H1 (cell line): ENCODE measurements at regions not wholly inside any gene's neighbourhood (a gene's known extent, or its start where the extent isn't known, plus 50 kb on each side); places are given as distances from the start of the nearest gene placed in this dataset.
"Not testable (repeated sequence)": the region's sequence is repeated elsewhere in the genome, so short reads cannot be mapped to it uniquely, and the experiment has no call there.

Source experiments
- CTCF ChIA-PET: fragments of 300-600 bp; sonication (Branson Sonifier 250); formaldehyde crosslinking; loops from one replicate; lab custom pipeline; 2021; ENCODE audit not compliant: partially characterized antibody; lab: Charles Lee
- POLR2A ChIA-PET: fragments of 300-600 bp; sonication (Branson Sonifier 250); formaldehyde crosslinking; loops from one replicate; lab custom pipeline; 2021; ENCODE audit warnings: inconsistent platforms; ENCODE audit not compliant: partially characterized antibody; lab: Charles Lee
- DNase-seq, 2 experiments: peaks; one replicate each; pipeline versions ENCODE4 v3.0.0 to v3.0.0-alpha.2; 2010 to 2022; ENCODE audit warnings: low spot score in 2 of 2, low read depth in 1 of 2, mixed read lengths in 1 of 2
- FAIRE-seq: peaks from 2 replicates; lab custom pipeline; 2011; peaks lifted over from hg19 to GRCh38; lab: Jason Lieb, UNC
- H2AFZ ChIP-seq: 2 replicates; pipeline ENCODE4 v1.8.1; 2012; ENCODE audit warnings: low read length, inconsistent platforms
- H2AK5ac ChIP-seq: 2 replicates; pipeline ENCODE4 v1.6.1; 2013; ENCODE audit warnings: low read depth, low read length
- H2BK120ac ChIP-seq: replicated peaks from 2 replicates; pipeline ENCODE3; 2013; ENCODE audit warnings: low read depth, low read length, inconsistent platforms
- H2BK12ac ChIP-seq: 2 replicates; pipeline ENCODE4 v1.6.1; 2013; ENCODE audit warnings: low read depth, low read length
- H2BK15ac ChIP-seq: 2 replicates; pipeline ENCODE4 v1.6.1; 2013; ENCODE audit warnings: low read length
- H2BK20ac ChIP-seq: 2 replicates; pipeline ENCODE4 v1.6.1; 2013; ENCODE audit warnings: low read length
- H2BK5ac ChIP-seq: 2 replicates; pipeline ENCODE4 v1.6.1; 2013; ENCODE audit warnings: low read depth, low read length
- H3K14ac ChIP-seq: 2 replicates; pipeline ENCODE4 v1.6.1; 2013; ENCODE audit warnings: inconsistent platforms; ENCODE audit not compliant: insufficient read length
- H3K18ac ChIP-seq: 2 replicates; pipeline ENCODE4 v1.6.1; 2013; ENCODE audit warnings: low read length; ENCODE audit errors: extremely low read depth
- H3K23ac ChIP-seq: 2 replicates; pipeline ENCODE4 v1.6.1; 2013; ENCODE audit warnings: inconsistent platforms; ENCODE audit not compliant: insufficient read length
- H3K23me2 ChIP-seq: 2 replicates; pipeline ENCODE4 v1.6.1; 2013; ENCODE audit warnings: low read depth, low read length
- H3K27ac ChIP-seq: 2 replicates; pipeline ENCODE4 v1.6.1; 2011; ENCODE audit warnings: low read depth, low read length, inconsistent platforms
- H3K27me3 ChIP-seq, 4 experiments: replicated peaks in 1 of 4; 1 replicate in 1 of 4; 2 replicates in 3 of 4; pipeline versions ENCODE4 v1.6.1 to v1.8.1; 2011 to 2013; ENCODE audit warnings: low read length in 3 of 4, mild to moderate bottlenecking in 3 of 4, inconsistent platforms in 2 of 4, mixed read lengths in 2 of 4, moderate library complexity in 1 of 4; ENCODE audit not compliant: control insufficient read depth in 3 of 4, insufficient read depth in 3 of 4; ENCODE audit errors: extremely low read depth in 1 of 4
- H3K36me3 ChIP-seq, 4 experiments: 2 replicates each; pipeline versions ENCODE4 v1.6.1 to v1.8.1; 2011 to 2013; ENCODE audit warnings: mild to moderate bottlenecking in 4 of 4, low read length in 3 of 4, moderate library complexity in 2 of 4, control low read depth in 1 of 4, inconsistent platforms in 1 of 4; ENCODE audit not compliant: insufficient read depth in 4 of 4, control insufficient read depth in 2 of 4
- H3K4ac ChIP-seq: replicated peaks from 2 replicates; pipeline ENCODE3; 2013; ENCODE audit warnings: low read length, low read depth, mixed read lengths, inconsistent platforms; ENCODE audit not compliant: insufficient read length
- H3K4me1 ChIP-seq, 4 experiments: replicated peaks in 1 of 4; 1 replicate in 1 of 4; 2 replicates in 3 of 4; pipeline versions ENCODE4 v1.6.1 to v1.8.1; 2011 to 2013; ENCODE audit warnings: low read length in 3 of 4, inconsistent platforms in 2 of 4, mixed read lengths in 1 of 4; ENCODE audit not compliant: insufficient read depth in 4 of 4, control insufficient read depth in 3 of 4
- H3K4me2 ChIP-seq, 2 experiments: 2 replicates each; pipeline versions ENCODE4 v1.6.1 to v1.8.1; 2011 to 2013; ENCODE audit warnings: low read depth in 2 of 2, low read length in 2 of 2, control low read depth in 1 of 2, inconsistent platforms in 1 of 2, mild to moderate bottlenecking in 1 of 2; ENCODE audit not compliant: insufficient read depth in 1 of 2
- H3K4me3 ChIP-seq, 4 experiments: fragments of 200-600, 300-600 bp in 1 of 4; sonication (generic), shearing (Covaris generic), sonication (Bioruptor Twin) in 1 of 4; 2 replicates each; pipeline versions ENCODE4 v1.5.1 to v1.8.1; 2011 to 2016; ENCODE audit warnings: low read length in 4 of 4, low read depth in 3 of 4, control low read depth in 2 of 4, inconsistent platforms in 2 of 4, mild to moderate bottlenecking in 2 of 4, mixed read lengths in 1 of 4, moderate library complexity in 1 of 4; ENCODE audit not compliant: insufficient read depth in 2 of 4; ENCODE audit errors: extremely low read depth in 1 of 4
- H3K56ac ChIP-seq: replicated peaks from 2 replicates; pipeline ENCODE3; 2013; ENCODE audit warnings: low read depth, mild to moderate bottlenecking, mixed read lengths, low read length, inconsistent platforms; ENCODE audit not compliant: insufficient read length
- H3K79me1 ChIP-seq: 2 replicates; pipeline ENCODE4 v1.6.1; 2013; ENCODE audit warnings: low read depth, low read length, control low read depth
- H3K79me2 ChIP-seq, 2 experiments: 2 replicates each; pipeline versions ENCODE4 v1.6.1 to v1.8.1; 2012 to 2013; ENCODE audit warnings: low read length in 2 of 2, mild to moderate bottlenecking in 2 of 2, inconsistent platforms in 1 of 2; ENCODE audit not compliant: insufficient read depth in 2 of 2, control insufficient read depth in 1 of 2
- H3K9ac ChIP-seq, 4 experiments: replicated peaks in 1 of 4; 1 replicate in 1 of 4; 2 replicates in 3 of 4; pipeline versions ENCODE4 v1.6.1 to v1.8.1; 2011 to 2013; ENCODE audit warnings: low read depth in 3 of 4, low read length in 3 of 4, control low read depth in 2 of 4, mild to moderate bottlenecking in 2 of 4, moderate library complexity in 2 of 4, inconsistent platforms in 1 of 4; ENCODE audit errors: extremely low read depth in 1 of 4
- H3K9me3 ChIP-seq, 2 experiments: 2 replicates each; pipeline versions ENCODE4 v1.6.1 to v1.8.1; 2012 to 2013; ENCODE audit warnings: mild to moderate bottlenecking in 2 of 2, moderate library complexity in 2 of 2, control low read depth in 1 of 2, inconsistent platforms in 1 of 2, low read depth in 1 of 2, low read length in 1 of 2, mixed read lengths in 1 of 2; ENCODE audit not compliant: insufficient read depth in 2 of 2
- H4K20me1 ChIP-seq, 2 experiments: replicated peaks in 1 of 2; 2 replicates each; pipeline versions ENCODE3 to v1.8.1; 2011 to 2013; ENCODE audit warnings: inconsistent platforms in 2 of 2, low read length in 2 of 2, mild to moderate bottlenecking in 1 of 2; ENCODE audit not compliant: insufficient read depth in 2 of 2, control insufficient read depth in 1 of 2
- H4K5ac ChIP-seq: 2 replicates; pipeline ENCODE4 v1.6.1; 2013; ENCODE audit warnings: low read length, low read depth, mixed read lengths, inconsistent platforms; ENCODE audit not compliant: insufficient read length
- H4K8ac ChIP-seq: 2 replicates; pipeline ENCODE4 v1.8.0; 2013; ENCODE audit warnings: mild to moderate bottlenecking, moderate library complexity, low read length, inconsistent platforms; ENCODE audit not compliant: insufficient read depth; ENCODE audit errors: extremely low read depth
- H4K91ac ChIP-seq: replicated peaks from 2 replicates; pipeline ENCODE3; 2013; ENCODE audit warnings: low read length, mixed read lengths, inconsistent platforms; ENCODE audit not compliant: insufficient read length
- WGBS, 2 experiments: shearing (Covaris generic) in 1 of 2; methylation state at CpG; one replicate each; pipeline versions ENCODE4 v1.1.6 to v1.1.7; 2013 to 2015; ENCODE audit warnings: low lambda C conversion rate in 2 of 2, mixed read lengths in 2 of 2, inconsistent platforms in 1 of 2, low coverage in 1 of 2, missing lambda C conversion rate in 1 of 2; ENCODE audit not compliant: insufficient replicate concordance in 2 of 2, insufficient coverage in 1 of 2, insufficient read length in 1 of 2; ENCODE audit errors: extremely low coverage in 1 of 2, missing lambda C conversion rate in 1 of 2; 5-methylcytosine and 5-hydroxymethylcytosine counted together

DNA sequence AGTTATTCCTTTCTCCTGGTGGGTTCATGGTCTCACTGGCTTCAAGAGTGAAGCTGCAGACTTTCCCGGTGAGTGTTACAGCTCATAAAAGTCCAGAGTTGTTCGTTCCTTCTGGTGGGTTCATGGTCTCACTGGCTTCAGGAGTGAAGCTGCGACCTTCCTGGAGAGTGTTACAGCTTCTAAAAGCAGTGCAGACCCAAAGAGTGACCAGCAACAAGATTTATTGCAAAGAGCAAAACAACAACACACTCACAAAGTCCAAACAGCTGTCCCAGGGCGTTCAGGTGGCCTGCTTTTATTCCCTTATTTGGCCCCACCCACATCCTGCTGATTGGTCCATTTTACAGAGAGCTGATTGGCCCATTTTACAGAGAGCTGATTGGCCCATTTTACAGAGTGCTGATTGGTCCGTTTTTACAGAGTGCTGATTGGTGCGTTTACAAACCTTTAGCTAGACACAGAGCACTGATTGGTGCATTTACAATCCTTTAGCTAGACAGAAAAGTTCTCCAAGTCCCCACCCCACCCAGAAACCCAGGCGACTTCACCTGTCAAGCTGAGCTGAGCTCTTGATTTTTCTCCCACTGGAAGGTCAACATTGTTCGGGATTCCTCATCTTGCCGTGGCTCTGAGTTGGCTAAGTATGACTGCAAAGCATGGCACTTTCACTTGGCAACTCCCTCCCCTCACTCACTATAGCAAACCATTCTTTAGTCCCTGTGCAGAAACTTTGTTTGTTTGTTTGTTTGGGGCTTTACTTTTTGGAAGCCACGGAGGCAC is 87.3 kb upstream of the EEPD1 start:
- H2AFZ ChIP-seq, H3K14ac ChIP-seq, H3K9ac ChIP-seq, H3K27ac ChIP-seq, H3K36me3 ChIP-seq, DNase-seq, H3K4me2 ChIP-seq, H4K20me1 ChIP-seq, H3K23me2 ChIP-seq, H3K27me3 ChIP-seq, H4K91ac ChIP-seq, H4K5ac ChIP-seq, H3K4me1 ChIP-seq, H3K4ac ChIP-seq, H2BK15ac ChIP-seq, H3K56ac ChIP-seq, H2BK12ac ChIP-seq, H4K8ac ChIP-seq, FAIRE-seq, POLR2A ChIA-PET, H2BK120ac ChIP-seq, H2BK5ac ChIP-seq, H3K4me3 ChIP-seq, H2BK20ac ChIP-seq, H3K23ac ChIP-seq, H3K18ac ChIP-seq, H3K79me1 ChIP-seq, H3K79me2 ChIP-seq, H3K9me3 ChIP-seq, H2AK5ac ChIP-seq: not testable (repeated sequence)
- CTCF ChIA-PET: interaction anchor here (0.6 to 2.0 kb wide), 7 partner anchors 8 to 247 kb away, joined by 3 to 6 read pairs (median 4); no protein-coding TSS in a partner anchor
- WGBS, 2 experiments: 90% methylated on average over 10 of the region's 10 CpGs; no CpG with 5 or more reads in 1 of the 2 experiments
